ENCODE measurements at regions not wholly inside any gene's neighbourhood (a gene's known extent, or its start where the extent isn't known, plus 50 kb on each side); places are given as distances from the start of the nearest gene placed in this dataset.
A peak's percentile ranks its signal among the peaks of the same experiment; 100 is the strongest.
"Not testable (repeated sequence)": the region's sequence is repeated elsewhere in the genome, so short reads cannot be mapped to it uniquely, and the experiment has no call there.

GRCh38 chr6:5837323-5837722 is 169.4 kb downstream of the NRN1 start:
- Histone ChIP-seq H3K36me3 (ENCODE audit: low read depth) (no peaks in the 10 kb centered on the region), H3K27me3 (ENCODE audit: insufficient read depth, poor library complexity, severe bottlenecking) (peaks cover 1% of the 10 kb centered on the region), H3K27ac (ENCODE audit: poor library complexity, severe bottlenecking) (no peak overlapping the region), H3K4me1 (ENCODE audit: insufficient read depth, poor library complexity, severe bottlenecking) (no peaks in the 10 kb centered on the region), H3K4me3 (ENCODE audit: severe bottlenecking) (no peak overlapping the region), H3K9me3 (ENCODE audit: severe bottlenecking) (no peaks in the 10 kb centered on the region)
- no peak for TF ChIP-seq CTCF (IDR thresholded peaks at IDR 0.05; ENCODE audit: poor library complexity, severe bottlenecking)
- DNase-seq (ENCODE audit: low spot score), result no peak
- ATAC-seq (ENCODE audit: low read depth), result no peak

DNA sequence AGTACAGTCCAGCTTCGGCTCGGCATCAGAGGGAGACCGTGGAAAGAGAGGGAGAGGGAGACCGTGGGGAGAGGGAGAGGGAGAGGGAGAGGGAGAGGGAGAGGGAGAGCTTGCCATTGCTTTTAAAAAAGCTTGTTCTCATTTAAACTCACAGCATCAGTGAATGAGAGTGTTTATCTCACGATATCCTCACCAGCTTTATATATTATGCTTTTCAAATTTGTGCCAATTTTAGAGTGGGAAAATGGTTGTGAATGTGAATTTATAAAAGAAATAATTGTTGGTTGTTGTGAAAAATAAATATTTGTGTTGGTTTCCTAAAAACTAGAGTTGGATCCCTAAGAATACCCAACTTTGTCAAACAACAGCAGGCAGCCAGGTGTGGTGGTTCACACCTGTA is 170.1 kb downstream of the NRN1 start:
- not testable (repeated sequence) for DNase-seq (ENCODE audit: low spot score); H3K27me3 ChIP-seq (ENCODE audit: insufficient read depth, poor library complexity, severe bottlenecking); H3K4me1 ChIP-seq (ENCODE audit: insufficient read depth, poor library complexity, severe bottlenecking); H3K9me3 ChIP-seq (ENCODE audit: severe bottlenecking); H3K27ac ChIP-seq (ENCODE audit: poor library complexity, severe bottlenecking); H3K4me3 ChIP-seq (ENCODE audit: severe bottlenecking); ATAC-seq (ENCODE audit: low read depth); H3K36me3 ChIP-seq (ENCODE audit: low read depth)

GRCh38 chr6:5833120-5833519 is 173.6 kb downstream of the NRN1 start:
- no peak overlapping the region for H3K4me3 ChIP-seq (ENCODE audit: severe bottlenecking)
- no peaks in the 10 kb centered on the region for H3K9me3 ChIP-seq (ENCODE audit: severe bottlenecking)
- no peaks in the 10 kb centered on the region for H3K27me3 ChIP-seq (ENCODE audit: insufficient read depth, poor library complexity, severe bottlenecking)
- H3K27ac ChIP-seq (ENCODE audit: poor library complexity, severe bottlenecking), result no peak overlapping the region
- TF ChIP-seq CTCF (IDR thresholded peaks at IDR 0.05; ENCODE audit: poor library complexity, severe bottlenecking), result no peak
- no peaks in the 10 kb centered on the region for H3K4me1 ChIP-seq (ENCODE audit: insufficient read depth, poor library complexity, severe bottlenecking)
- H3K36me3 ChIP-seq (ENCODE audit: low read depth), result no peaks in the 10 kb centered on the region
- ATAC-seq (ENCODE audit: low read depth) (no peak), DNase-seq (ENCODE audit: low spot score) (no peak)

- H3K27me3 ChIP-seq (ENCODE audit: insufficient read depth, poor library complexity, severe bottlenecking), result no peaks in the 10 kb centered on the region
- DNase-seq (ENCODE audit: low spot score) (no peak), ATAC-seq (ENCODE audit: low read depth) (no peak)
- TF ChIP-seq CTCF (IDR thresholded peaks at IDR 0.05; ENCODE audit: poor library complexity, severe bottlenecking), result no peak
- H3K4me3 ChIP-seq (ENCODE audit: severe bottlenecking), result no peak overlapping the region
- no peak overlapping the region for H3K27ac ChIP-seq (ENCODE audit: poor library complexity, severe bottlenecking)
- no peaks in the 10 kb centered on the region for H3K4me1 ChIP-seq (ENCODE audit: insufficient read depth, poor library complexity, severe bottlenecking)
- no peaks in the 10 kb centered on the region for H3K36me3 ChIP-seq (ENCODE audit: low read depth)
- no peaks in the 10 kb centered on the region for H3K9me3 ChIP-seq (ENCODE audit: severe bottlenecking)
Observed at GRCh38 chr6:5832668-5833067, 174.1 kb downstream of the NRN1 start.

- H3K4me3 ChIP-seq (ENCODE audit: severe bottlenecking); H3K36me3 ChIP-seq (ENCODE audit: low read depth); H3K27me3 ChIP-seq (ENCODE audit: insufficient read depth, poor library complexity, severe bottlenecking); H3K9me3 ChIP-seq (ENCODE audit: severe bottlenecking); DNase-seq (ENCODE audit: low spot score); H3K4me1 ChIP-seq (ENCODE audit: insufficient read depth, poor library complexity, severe bottlenecking); H3K27ac ChIP-seq (ENCODE audit: poor library complexity, severe bottlenecking): not testable (repeated sequence)
- 0 out of 3 replicates have a peak, but pooled peaks have one; percentile 17 for ATAC-seq (ENCODE audit: low read depth)
Observed at GRCh38 chr6:5831219-5831862, 175.4 kb downstream of the NRN1 start.

GRCh38 chr6:5828296-5828695 is 178.4 kb downstream of the NRN1 start:
- no peak overlapping the region for H3K4me3 ChIP-seq (ENCODE audit: severe bottlenecking)
- H3K27ac ChIP-seq (ENCODE audit: poor library complexity, severe bottlenecking), result no peak overlapping the region
- H3K4me1 ChIP-seq (ENCODE audit: insufficient read depth, poor library complexity, severe bottlenecking), result no peaks in the 10 kb centered on the region
- ATAC-seq (ENCODE audit: low read depth) (no peak), DNase-seq (ENCODE audit: low spot score) (no peak)
- no peaks in the 10 kb centered on the region for H3K9me3 ChIP-seq (ENCODE audit: severe bottlenecking)
- H3K27me3 ChIP-seq (ENCODE audit: insufficient read depth, poor library complexity, severe bottlenecking), result no peaks in the 10 kb centered on the region
- no peaks in the 10 kb centered on the region for H3K36me3 ChIP-seq (ENCODE audit: low read depth)
- TF ChIP-seq CTCF (IDR thresholded peaks at IDR 0.05; ENCODE audit: poor library complexity, severe bottlenecking), result no peak
